ENCODE measurements at regions not wholly inside any gene's neighbourhood (a gene's known extent, or its start where the extent isn't known, plus 50 kb on each side); places are given as distances from the start of the nearest gene placed in this dataset.
"Not testable (repeated sequence)": the region's sequence is repeated elsewhere in the genome, so short reads cannot be mapped to it uniquely, and the experiment has no call there.

DNA sequence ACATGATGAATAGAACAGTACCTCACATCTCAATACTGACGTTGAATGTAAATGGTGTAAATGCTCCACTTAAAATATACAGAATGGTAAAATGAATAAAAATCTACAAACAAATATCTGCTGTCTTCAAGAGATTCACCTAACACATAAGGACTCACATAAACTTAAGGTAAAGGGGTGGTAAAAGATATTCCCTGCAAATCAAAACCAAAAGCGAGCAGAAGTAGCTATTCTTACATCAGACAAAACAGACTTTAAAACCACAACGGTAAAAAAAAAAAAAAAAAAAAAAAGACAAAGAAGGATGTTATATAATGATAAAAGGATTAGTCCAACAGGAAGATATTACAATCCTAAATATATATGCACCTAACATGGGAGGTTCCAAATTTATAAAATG, 214.0 kb upstream of the MAST4 start:
- Mint-ChIP-seq H3K36me3 (no peaks in the 10 kb centered on the region), H3K27ac (no peak overlapping the region), H3K27me3 (peaks cover 4% of the 10 kb centered on the region), H3K4me3 (no peak overlapping the region), H3K9me3 (no peaks in the 10 kb centered on the region), H3K4me1 (ENCODE audit: unreplicated experiment) (no peaks in the 10 kb centered on the region)
- no peak for DNase-seq (ENCODE audit: extremely low spot score, unreplicated experiment)
- TF ChIP-seq, protein P1, sequence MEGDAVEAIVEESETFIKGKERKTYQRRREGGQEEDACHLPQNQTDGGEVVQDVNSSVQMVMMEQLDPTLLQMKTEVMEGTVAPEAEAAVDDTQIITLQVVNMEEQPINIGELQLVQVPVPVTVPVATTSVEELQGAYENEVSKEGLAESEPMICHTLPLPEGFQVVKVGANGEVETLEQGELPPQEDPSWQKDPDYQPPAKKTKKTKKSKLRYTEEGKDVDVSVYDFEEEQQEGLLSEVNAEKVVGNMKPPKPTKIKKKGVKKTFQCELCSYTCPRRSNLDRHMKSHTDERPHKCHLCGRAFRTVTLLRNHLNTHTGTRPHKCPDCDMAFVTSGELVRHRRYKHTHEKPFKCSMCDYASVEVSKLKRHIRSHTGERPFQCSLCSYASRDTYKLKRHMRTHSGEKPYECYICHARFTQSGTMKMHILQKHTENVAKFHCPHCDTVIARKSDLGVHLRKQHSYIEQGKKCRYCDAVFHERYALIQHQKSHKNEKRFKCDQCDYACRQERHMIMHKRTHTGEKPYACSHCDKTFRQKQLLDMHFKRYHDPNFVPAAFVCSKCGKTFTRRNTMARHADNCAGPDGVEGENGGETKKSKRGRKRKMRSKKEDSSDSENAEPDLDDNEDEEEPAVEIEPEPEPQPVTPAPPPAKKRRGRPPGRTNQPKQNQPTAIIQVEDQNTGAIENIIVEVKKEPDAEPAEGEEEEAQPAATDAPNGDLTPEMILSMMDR (conservative IDR thresholded peaks at IDR 0.05), result no peak

DNA sequence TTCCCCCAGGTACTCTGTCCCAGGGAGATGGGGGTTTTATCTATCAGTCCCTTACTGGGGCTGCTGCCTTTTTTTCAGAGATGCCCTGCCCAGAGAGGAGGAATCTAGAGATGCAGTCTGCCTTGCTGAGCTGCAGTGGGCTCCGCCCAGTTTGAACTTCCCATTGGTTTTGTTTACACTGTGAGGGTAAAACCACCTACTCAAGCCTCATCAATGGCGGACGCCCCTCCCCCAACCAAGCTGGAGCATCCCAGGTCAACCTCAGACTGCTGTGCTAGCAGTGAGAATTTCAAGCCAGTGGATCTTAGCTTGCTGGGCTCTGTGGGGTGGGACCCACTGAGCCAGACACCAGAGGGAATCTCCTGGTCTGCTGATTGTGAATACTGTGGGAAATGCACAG, 191.0 kb upstream of the MAST4 start:
- H3K36me3 Mint-ChIP-seq; H3K27ac Mint-ChIP-seq; H3K9me3 Mint-ChIP-seq; H3K4me1 Mint-ChIP-seq (ENCODE audit: unreplicated experiment); H3K4me3 Mint-ChIP-seq; DNase-seq (ENCODE audit: extremely low spot score, unreplicated experiment): not testable (repeated sequence)
- H3K27me3 Mint-ChIP-seq, result peaks cover 34% of the 10 kb centered on the region

DNA sequence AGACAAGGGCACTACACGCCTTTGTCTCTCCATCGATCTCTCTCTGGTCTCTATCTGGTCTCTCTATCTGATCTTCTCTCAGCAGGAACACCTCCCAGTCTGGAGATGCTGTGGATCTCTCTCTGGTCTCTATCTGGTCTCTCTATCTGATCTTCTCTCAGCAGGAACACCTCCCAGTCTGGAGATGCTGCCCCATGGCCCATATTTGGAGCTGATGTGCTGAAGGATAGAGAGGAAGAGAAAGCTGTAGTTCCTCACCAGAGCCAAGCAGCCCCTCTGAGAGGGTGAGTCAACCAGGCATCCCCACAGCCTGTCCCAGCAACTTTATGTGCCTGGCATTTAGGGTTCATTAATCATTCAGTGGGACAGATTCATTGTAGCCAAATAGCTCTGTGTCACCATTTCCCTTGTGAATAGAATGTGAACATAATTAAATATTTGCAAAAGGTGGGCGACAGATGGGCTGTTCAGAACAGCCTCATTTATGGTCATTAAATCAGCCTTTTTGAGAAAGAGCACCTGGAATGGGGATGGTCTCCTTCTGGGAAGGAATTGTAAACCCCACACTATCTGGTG, 189.3 kb upstream of the MAST4 start:
- Mint-ChIP-seq H3K27ac (no peak overlapping the region), H3K36me3 (no peaks in the 10 kb centered on the region), H3K4me3 (no peak overlapping the region), H3K9me3 (peaks cover 11% of the 10 kb centered on the region), H3K4me1 (ENCODE audit: unreplicated experiment) (peaks cover 9% of the 10 kb centered on the region), H3K27me3 (peaks cover 21% of the 10 kb centered on the region)
- DNase-seq (ENCODE audit: extremely low spot score, unreplicated experiment), result no peak
- TF ChIP-seq, protein P1 (conservative IDR thresholded peaks at IDR 0.05), result no peak

GRCh38 chr5:66407765-66408164, 188.4 kb upstream of the MAST4 start:
- H3K27ac Mint-ChIP-seq, result no peak overlapping the region
- peaks cover 9% of the 10 kb centered on the region for H3K4me1 Mint-ChIP-seq (ENCODE audit: unreplicated experiment)
- H3K9me3 Mint-ChIP-seq, result peaks cover 11% of the 10 kb centered on the region
- H3K36me3 Mint-ChIP-seq, result no peaks in the 10 kb centered on the region
- peaks cover 19% of the 10 kb centered on the region for H3K27me3 Mint-ChIP-seq
- no peak for DNase-seq (ENCODE audit: extremely low spot score, unreplicated experiment)
- H3K4me3 Mint-ChIP-seq, result no peak overlapping the region
- TF ChIP-seq, protein P1 (conservative IDR thresholded peaks at IDR 0.05), result no peak

DNA sequence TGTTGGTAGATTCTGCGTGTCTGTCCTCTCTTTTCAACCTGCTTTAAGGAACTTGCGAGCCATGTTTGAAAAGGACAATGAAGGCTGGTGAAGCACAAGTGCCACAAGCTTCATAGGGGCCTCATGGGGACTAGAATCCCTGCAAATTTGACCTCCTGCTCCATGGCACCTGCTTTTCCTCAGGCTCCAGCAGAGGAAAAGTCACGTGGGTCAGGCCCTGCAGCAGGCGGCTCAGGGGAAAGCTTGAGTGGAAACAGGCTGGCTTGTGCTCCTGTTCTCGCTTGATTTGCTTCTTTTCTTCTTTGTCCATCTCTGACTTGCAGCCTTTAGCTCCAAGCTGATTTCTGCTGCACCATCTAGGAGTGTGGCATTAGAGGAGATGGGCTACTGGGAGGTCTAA, 187.6 kb upstream of the MAST4 start:
- no peak for DNase-seq (ENCODE audit: extremely low spot score, unreplicated experiment)
- Mint-ChIP-seq H3K27ac (no peak overlapping the region), H3K36me3 (no peaks in the 10 kb centered on the region), H3K9me3 (peaks cover 11% of the 10 kb centered on the region), H3K4me3 (no peak overlapping the region), H3K4me1 (ENCODE audit: unreplicated experiment) (peaks cover 9% of the 10 kb centered on the region), H3K27me3 (peaks cover 14% of the 10 kb centered on the region)
- TF ChIP-seq, protein P1 (conservative IDR thresholded peaks at IDR 0.05), result no peak

DNA sequence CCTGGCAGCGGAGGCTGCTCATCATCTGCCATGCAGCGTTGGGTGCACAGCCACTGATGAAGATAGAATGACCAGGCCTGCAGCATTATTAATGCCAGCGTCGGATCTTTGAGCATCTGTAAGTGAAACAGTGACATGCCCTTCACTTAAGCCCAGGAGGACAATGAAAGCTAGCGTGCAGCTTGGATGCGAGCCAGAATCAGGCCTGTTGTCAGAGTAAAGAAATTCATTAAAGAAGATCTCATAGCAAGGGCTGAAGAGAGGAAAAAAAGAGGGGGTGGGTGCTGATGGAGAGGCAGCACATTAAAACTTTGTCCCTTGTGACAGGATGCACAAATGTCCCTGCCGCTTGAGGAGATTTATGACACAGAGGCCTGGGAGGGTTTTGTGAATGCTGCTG, 186.1 kb upstream of the MAST4 start:
- H3K36me3 Mint-ChIP-seq, result no peaks in the 10 kb centered on the region
- no peak overlapping the region for H3K4me3 Mint-ChIP-seq
- H3K27ac Mint-ChIP-seq, result no peak overlapping the region
- H3K27me3 Mint-ChIP-seq, result peaks cover 10% of the 10 kb centered on the region
- H3K9me3 Mint-ChIP-seq, result peaks cover 5% of the 10 kb centered on the region
- peaks cover 9% of the 10 kb centered on the region for H3K4me1 Mint-ChIP-seq (ENCODE audit: unreplicated experiment)
- no peak for DNase-seq (ENCODE audit: extremely low spot score, unreplicated experiment)
- TF ChIP-seq, protein P1 (conservative IDR thresholded peaks at IDR 0.05), result no peak
